8988T (cell line): ENCODE measurements at regions not wholly inside any gene's neighbourhood (a gene's known extent, or its start where the extent isn't known, plus 50 kb on each side); places are given as distances from the start of the nearest gene placed in this dataset.

Experiments
- DNase-seq: peaks from one replicate; pipeline ENCODE4 v3.0.0; 2011

GRCh38 chr7:131094685-131095084 is 233.0 kb upstream of the MKLN1 start:
- no peak for DNase-seq

DNA sequence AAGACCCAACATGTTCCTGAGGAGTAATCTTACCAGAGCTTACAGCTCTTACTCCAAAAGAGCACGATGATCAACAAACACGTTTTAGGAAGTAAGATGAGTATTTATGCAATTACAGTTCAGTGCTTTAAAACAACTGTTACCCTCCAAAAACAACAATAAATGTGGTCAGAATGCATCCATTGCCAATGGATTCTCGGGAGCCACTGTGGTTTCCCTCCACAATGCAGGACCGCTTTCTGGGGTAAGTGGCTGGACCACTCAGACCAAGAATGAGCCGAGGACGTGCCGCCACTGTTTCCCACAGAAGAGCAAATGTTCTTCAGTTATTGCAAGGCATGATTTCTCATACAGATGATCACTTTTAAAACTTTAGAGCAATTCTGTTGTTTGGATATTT is 232.3 kb upstream of the MKLN1 start:
- DNase-seq, result no peak

GRCh38 chr7:131096267-131096927 is 231.3 kb upstream of the MKLN1 start:
- no peak for DNase-seq

DNA sequence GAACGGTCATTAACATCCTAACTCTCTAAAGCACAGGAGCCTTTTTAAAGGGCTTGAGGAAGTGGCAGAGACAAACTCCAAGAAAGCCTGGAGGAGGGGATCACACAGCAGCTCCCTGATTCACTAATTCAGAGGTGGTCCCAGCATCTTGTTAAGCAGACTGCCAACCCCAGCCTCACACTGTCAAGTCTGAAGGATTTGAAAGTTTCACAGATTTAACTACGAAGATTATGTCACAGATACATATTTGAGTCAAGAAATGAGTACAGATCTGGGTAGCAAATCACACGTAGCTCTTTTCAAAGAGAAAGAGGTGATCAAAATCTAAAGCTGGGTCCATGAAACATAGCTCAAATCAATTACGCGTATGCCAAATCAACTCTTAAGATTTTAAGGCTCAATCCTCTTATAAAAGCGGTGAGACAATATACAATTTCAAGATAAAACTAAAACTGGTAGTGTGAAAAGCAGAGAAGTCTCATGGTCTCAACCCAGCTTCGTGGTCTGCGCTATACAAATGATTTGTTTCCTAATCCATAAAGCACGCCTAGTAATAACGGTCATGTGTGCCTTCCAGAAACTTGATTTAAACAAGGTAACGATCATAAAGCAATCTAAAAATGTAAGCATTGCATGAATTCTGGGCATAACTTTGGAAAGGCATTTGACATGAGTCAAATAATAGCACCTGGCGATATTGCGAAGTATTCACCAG is 229.9 kb upstream of the MKLN1 start:
- DNase-seq, result no peak

DNA sequence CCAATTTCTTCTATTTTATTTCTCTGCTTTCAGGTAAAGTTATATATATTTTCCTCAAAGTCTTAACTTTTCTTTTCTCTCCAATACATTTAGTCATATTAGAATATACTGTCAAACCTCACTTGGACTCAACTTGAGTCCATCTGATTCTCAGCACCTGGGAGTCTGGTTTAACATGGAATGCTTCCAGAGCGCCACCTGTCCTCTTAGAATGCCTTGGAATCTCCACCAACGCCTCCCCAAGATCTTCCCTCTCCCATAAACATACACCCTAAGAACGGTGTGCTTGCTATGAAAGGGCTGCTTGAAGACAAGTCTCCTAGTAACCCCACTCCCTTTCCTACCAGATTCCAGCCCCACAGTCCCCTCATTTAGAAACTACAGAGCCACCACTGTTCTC is 229.1 kb upstream of the MKLN1 start:
- DNase-seq, result no peak

- no peak for DNase-seq
Measured at GRCh38 chr7:131100357-131101054, 227.2 kb upstream of the MKLN1 start.

GRCh38 chr7:131103997-131104396 is 223.7 kb upstream of the MKLN1 start:
- no peak for DNase-seq

DNA sequence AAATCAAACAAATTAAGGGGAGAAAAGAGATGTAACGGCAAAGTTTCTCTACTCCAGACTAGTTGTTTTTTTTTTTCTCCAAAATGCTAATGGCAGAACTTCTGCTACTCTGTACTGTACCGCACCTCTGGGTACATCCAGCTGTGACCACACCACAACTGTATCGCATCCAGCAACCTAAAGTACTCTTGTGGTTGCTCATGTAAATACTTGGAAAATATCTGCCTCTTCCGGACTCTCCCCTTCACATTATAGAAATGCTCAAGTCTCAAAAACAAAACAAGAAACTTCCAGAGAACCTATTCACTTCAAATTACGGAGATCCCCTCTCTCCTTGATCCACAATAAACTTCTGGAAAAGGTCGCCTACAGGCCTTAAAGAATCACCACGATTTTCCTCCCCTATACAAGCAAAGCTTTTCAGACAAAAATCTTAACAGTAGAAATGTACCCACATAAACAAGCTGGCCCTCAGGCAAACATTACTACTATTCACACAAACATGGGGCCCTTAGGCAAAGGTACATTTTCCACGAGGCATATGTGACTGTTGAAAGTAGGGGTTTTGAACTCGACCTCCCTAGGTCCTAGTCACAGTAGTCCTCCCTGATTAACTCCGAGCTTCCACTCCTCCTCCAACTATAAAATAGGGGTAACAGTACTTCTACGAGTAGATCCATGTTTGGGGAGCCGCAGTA is 222.9 kb upstream of the MKLN1 start:
- no peak for DNase-seq

DNA sequence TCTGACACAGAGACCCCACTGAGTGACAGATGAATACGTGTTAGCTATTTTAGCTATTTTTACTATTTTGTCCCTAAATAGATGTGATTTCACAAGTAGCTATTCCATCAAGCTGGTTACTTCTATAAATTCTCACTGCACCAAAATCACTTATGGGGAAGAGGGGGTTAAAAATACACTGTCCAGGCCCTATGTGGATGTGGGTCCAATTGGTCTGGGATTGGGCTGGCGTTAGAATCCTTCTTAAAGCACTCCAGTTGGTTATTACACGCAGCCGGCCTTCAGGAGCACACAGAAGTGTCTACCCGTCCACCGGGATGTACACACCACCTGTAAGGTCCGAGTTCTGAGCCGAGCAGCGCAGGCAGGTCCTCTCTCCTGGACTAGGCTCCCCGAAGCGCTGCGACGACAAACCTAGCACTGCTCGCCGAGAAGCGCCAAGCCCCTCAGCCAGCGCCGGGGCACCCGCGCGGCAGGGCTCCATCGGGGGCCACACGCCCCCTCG is 222.3 kb upstream of the MKLN1 start:
- DNase-seq, result no peak

- peak; percentile 75 for DNase-seq
Measured at GRCh38 chr7:131105799-131106680, 221.6 kb upstream of the MKLN1 start.

DNA sequence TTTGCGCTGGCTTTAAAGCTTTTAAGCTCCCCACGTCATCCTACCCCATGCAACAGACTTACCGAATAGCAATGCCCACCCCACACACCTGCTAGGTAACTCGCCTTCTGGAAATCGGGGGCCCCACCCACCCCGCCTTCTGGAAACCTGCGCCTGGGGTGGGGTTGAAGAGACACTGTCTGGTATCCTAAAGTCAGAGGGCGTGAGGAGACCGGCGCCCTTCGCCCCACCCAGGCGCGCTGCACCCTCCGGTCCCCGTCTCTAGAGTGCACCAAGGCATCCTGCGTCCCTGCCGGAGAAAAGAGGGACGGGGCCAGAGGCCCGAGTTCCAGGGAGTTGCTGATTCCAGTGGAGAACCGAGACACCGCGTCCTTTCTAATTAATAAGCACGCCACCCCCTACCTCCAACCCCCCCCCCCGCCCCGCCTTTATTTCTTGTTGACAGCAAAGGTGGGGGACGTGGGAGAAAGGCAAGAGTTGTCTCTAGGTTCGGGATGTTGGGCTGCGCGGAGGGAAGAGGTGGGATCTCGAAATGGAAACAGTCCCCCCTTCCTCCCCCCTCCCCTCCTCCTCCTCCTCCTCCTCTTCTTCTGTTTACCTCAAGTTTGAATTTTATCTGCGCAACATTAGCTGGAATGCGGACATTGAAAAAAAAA is 220.9 kb upstream of the MKLN1 start:
- peak; percentile 31 for DNase-seq

DNA sequence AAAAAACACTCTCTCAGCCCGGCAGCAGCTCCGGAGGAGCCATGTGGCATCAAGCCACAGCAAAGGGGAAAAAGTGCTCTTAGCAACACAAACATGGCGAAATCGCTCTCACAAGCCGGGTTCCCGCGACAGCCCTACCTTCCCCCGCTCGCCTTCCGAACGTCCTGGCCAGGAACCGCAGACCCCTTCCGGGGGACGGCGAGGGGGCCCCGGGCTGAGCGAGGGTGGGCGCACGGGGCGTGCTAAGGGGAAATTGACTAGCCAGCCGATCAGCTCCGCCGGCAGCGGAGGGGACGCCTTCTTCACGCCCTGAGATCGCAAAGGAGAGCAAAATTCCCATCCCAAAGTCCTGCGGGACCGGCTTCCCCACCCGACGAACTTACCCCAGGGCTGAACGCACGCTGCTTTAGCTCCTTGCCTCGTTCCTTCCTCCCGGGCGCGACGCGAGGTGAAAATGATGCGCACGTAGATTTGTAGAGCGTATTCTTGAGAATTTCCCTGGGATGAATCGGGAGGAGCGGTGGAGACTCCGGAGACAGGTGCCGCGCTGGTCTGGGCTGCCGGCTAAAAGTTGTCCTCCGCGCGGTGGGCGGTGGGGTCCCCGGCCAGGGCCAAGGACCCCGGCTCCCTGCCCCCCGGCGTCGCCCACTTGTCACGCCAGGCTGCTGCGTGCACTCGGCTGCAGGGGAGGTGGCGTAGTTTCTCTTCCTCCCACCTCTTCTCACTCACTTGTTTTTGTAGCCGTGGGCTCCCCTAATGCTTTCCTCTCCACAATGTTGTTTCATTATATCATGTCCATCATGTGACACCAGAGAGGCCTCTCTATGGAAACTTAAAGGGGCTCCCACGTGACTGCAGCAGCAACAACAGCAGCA is 220.1 kb upstream of the MKLN1 start:
- DNase-seq, result peak; percentile 63

DNA sequence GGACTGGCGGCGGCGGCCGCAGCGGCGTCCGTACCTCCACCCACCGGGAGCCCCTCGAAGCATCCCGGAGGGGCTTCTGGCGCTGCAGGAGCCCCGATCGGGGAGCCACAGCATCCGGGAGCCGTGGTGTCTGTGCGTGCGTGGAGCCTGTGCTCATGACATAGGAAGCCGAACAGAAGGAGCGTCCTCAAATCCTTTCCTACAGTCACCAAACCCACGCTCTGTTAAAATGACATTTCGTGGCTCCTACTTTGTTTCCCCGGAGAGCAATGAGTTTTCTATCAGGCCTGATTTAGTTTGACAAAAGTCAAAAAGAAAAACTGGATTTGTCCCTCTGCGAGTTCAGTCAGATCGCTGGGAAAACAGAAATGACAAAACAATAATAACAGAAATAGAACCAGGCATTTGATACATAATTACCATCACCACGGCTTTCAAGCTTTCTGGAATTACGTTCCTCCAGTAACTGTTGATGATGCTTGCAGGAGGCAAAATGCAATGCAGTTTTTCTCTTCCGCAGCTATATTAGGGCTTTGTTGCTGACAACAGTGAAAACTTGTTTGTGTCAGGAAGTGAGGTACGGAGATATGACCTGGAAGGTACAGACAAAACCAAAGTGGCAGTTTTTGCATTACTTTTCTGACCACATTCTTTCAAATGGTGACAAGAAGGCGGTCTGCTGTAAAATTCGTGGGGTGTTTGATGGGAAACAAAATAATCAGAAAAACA is 219.3 kb upstream of the MKLN1 start:
- no peak for DNase-seq

DNA sequence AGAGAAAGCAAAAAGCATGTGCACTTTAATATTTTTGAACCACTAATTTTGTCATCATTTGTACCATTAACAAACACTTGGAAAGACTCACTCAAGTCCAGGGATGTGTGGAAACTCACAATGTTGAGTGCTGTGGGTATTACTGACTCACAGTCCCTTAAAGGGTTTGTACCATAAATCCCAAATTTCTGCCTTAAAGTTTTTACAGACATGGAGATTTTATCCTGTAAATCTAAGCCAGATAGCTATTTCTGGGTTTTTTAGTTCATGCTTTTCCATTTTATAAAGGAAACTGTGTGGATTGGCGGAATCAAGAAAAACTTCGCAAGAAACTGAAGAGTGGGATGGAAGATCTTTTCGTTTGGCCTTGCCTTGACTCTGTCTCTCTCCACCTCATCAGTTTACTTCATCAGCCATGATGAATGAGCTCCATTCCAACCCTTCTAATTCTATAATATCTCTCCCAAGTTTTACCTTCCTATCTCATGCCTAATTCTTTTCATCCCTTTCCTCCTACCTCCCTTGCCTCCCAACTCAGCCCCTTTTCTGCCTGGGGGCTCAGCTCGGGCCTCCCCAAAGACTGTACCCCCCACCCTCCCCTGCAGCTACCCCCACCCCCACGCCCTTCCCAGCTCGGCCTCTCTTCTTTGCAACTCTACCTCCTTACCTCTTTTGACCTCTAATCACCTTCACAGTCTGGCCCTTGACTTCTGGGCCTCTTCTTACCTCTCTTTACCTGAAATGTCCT is 218.5 kb upstream of the MKLN1 start:
- DNase-seq, result no peak

- peak; percentile 46 for DNase-seq
Measured at GRCh38 chr7:131109759-131110296, 217.8 kb upstream of the MKLN1 start.

GRCh38 chr7:131110297-131111080 is 217.2 kb upstream of the MKLN1 start:
- DNase-seq, result no peak

GRCh38 chr7:131111081-131111576 is 216.5 kb upstream of the MKLN1 start:
- no peak for DNase-seq

GRCh38 chr7:131111792-131112191 is 215.9 kb upstream of the MKLN1 start:
- no peak for DNase-seq
